Osteoblast (primary cell): ENCODE measurements at regions not wholly inside any gene's neighbourhood (a gene's known extent, or its start where the extent isn't known, plus 50 kb on each side); places are given as distances from the start of the nearest gene placed in this dataset.

Experiments
- DNase-seq: peaks from one replicate; pipeline ENCODE4 v3.0.0; 2011; ENCODE audit warnings: low spot score, mixed read lengths; ENCODE audit not compliant: insufficient read length; ENCODE audit errors: missing footprints
- H2AFZ ChIP-seq: 2 replicates; pipeline ENCODE4 v1.6.0; 2011; ENCODE audit warnings: mild to moderate bottlenecking, low read length
- H3K27ac ChIP-seq: 2 replicates; pipeline ENCODE4 v1.5.1; 2011; ENCODE audit warnings: mild to moderate bottlenecking, low read depth, low read length, moderate library complexity
- H3K27me3 ChIP-seq: 2 replicates; pipeline ENCODE4 v1.6.0; 2012; ENCODE audit warnings: mild to moderate bottlenecking, control low read depth, inconsistent platforms, low read length, moderate library complexity; ENCODE audit not compliant: insufficient read depth
- H3K36me3 ChIP-seq: 2 replicates; pipeline ENCODE4 v1.5.1; 2011; ENCODE audit warnings: mild to moderate bottlenecking, low read length, control low read depth, moderate library complexity; ENCODE audit not compliant: insufficient read depth
- H3K4me1 ChIP-seq: 2 replicates; pipeline ENCODE4 v1.5.1; 2011; ENCODE audit warnings: mild to moderate bottlenecking, low read length, control low read depth, moderate library complexity; ENCODE audit not compliant: insufficient read depth
- H3K4me2 ChIP-seq: 2 replicates; pipeline ENCODE4 v1.6.0; 2011; ENCODE audit warnings: mild to moderate bottlenecking, low read length; ENCODE audit not compliant: insufficient read depth
- H3K4me3 ChIP-seq: fragments of 200-600 bp; sonication (generic); 3 replicates; pipeline ENCODE4 v1.5.1; 2012; ENCODE audit warnings: mild to moderate bottlenecking, low read length, inconsistent platforms; ENCODE audit not compliant: insufficient read depth
- H3K79me2 ChIP-seq: 2 replicates; pipeline ENCODE4 v1.6.0; 2012; ENCODE audit warnings: mild to moderate bottlenecking, low read length, control low read depth, inconsistent platforms; ENCODE audit not compliant: insufficient read depth
- H3K9me3 ChIP-seq: 2 replicates; pipeline ENCODE4 v1.5.1; 2011; ENCODE audit warnings: low read depth, low read length, control low read depth
- H4K20me1 ChIP-seq: 2 replicates; pipeline ENCODE4 v1.6.0; 2012; ENCODE audit warnings: mild to moderate bottlenecking, low read length, control low read depth; ENCODE audit not compliant: insufficient read depth
- TF ChIP-seq, protein P1 (sequence below): IDR thresholded peaks from 2 replicates; pipeline ENCODE4 v1.5.1; 2011; ENCODE audit warnings: mild to moderate bottlenecking, low read depth, low read length, moderate library complexity; ENCODE audit errors: extremely low read depth

DNA sequence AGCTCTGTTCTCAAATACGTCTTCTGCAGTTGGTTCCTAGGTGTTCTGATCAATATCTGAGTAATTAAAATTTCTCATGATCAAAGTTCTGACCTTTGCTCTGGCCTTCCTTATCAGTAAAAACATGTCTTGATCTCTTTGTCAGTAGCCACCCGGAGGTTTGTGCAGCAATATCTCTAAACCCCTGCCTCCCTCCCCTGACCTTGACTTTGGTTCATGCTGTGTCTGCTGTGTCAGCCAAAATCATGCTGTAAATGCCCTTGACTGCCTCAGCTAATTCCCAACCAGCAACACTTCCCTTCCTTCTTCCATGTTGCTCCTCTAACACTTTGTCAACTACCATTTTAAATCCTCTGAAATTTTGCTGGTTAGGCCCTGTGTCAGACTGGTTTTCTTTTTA is 424.7 kb downstream of the FAM181B start:
- Histone ChIP-seq H3K9me3 (peaks cover 2% of the 10 kb centered on the region), H3K79me2 (no peaks in the 10 kb centered on the region), H3K36me3 (no peaks in the 10 kb centered on the region), H3K4me1 (no peaks in the 10 kb centered on the region), H2AFZ (no peak overlapping the region), H3K27me3 (no peaks in the 10 kb centered on the region), H4K20me1 (no peaks in the 10 kb centered on the region), H3K4me2 (no peak overlapping the region), H3K4me3 (no peak overlapping the region), H3K27ac (no peak overlapping the region)
- DNase-seq: peak; percentile 25
- TF ChIP-seq, protein P1, sequence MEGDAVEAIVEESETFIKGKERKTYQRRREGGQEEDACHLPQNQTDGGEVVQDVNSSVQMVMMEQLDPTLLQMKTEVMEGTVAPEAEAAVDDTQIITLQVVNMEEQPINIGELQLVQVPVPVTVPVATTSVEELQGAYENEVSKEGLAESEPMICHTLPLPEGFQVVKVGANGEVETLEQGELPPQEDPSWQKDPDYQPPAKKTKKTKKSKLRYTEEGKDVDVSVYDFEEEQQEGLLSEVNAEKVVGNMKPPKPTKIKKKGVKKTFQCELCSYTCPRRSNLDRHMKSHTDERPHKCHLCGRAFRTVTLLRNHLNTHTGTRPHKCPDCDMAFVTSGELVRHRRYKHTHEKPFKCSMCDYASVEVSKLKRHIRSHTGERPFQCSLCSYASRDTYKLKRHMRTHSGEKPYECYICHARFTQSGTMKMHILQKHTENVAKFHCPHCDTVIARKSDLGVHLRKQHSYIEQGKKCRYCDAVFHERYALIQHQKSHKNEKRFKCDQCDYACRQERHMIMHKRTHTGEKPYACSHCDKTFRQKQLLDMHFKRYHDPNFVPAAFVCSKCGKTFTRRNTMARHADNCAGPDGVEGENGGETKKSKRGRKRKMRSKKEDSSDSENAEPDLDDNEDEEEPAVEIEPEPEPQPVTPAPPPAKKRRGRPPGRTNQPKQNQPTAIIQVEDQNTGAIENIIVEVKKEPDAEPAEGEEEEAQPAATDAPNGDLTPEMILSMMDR: no peak

DNA sequence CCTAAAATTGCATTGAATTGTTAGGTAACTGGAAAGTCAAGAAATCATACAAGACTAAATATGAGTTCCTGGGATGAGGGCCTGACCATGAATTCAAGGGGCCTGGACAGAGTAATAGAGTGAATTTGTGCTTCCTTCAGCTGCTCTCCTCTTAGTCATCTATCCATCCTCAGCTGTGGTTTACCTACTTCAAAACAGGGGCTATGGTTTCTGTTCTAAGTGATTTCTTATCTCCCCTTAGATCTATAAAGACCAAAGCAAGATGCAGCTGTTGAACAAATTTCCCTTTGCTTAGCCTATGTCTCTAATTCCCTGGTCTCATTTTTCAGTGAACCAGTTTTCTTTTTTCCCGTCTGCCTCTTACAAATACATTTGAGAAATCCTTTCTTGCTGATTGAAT is 428.5 kb downstream of the FAM181B start:
- TF ChIP-seq, protein P1: no peak
- Histone ChIP-seq H3K36me3 (no peaks in the 10 kb centered on the region), H3K79me2 (no peaks in the 10 kb centered on the region), H3K27ac (no peak overlapping the region), H3K9me3 (peaks cover 2% of the 10 kb centered on the region), H4K20me1 (no peaks in the 10 kb centered on the region), H2AFZ (no peak overlapping the region), H3K4me2 (no peak overlapping the region), H3K27me3 (no peaks in the 10 kb centered on the region), H3K4me1 (no peaks in the 10 kb centered on the region), H3K4me3 (no peak overlapping the region)
- DNase-seq: peak; percentile 37

DNA sequence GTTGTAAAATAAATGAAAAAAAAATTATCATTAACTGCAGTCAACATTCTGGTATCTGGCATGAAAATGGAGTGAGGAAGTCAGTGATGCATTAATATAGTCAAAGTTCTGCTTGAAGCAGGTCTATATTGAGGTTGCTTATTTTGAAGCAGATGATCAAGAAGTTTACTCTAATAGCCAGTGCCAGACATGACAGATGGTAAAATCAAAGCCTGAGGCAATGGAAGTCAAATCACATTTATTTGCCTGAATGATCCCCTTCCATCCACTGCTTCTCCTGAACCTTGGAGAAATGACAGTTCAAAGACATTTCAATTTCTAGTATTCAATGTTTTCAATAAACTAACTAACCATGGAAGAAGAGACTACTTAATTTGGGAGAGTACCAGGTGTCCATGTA is 430.0 kb downstream of the FAM181B start:
- H3K4me1 ChIP-seq: no peaks in the 10 kb centered on the region
- H3K27me3 ChIP-seq: no peaks in the 10 kb centered on the region
- no peak for DNase-seq
- no peaks in the 10 kb centered on the region for H3K36me3 ChIP-seq
- no peak overlapping the region for H2AFZ ChIP-seq
- TF ChIP-seq, protein P1: no peak
- H3K27ac ChIP-seq: no peak overlapping the region
- no peaks in the 10 kb centered on the region for H3K79me2 ChIP-seq
- H3K4me3 ChIP-seq: no peak overlapping the region
- no peaks in the 10 kb centered on the region for H4K20me1 ChIP-seq
- H3K9me3 ChIP-seq: peaks cover 2% of the 10 kb centered on the region
- H3K4me2 ChIP-seq: no peak overlapping the region

DNA sequence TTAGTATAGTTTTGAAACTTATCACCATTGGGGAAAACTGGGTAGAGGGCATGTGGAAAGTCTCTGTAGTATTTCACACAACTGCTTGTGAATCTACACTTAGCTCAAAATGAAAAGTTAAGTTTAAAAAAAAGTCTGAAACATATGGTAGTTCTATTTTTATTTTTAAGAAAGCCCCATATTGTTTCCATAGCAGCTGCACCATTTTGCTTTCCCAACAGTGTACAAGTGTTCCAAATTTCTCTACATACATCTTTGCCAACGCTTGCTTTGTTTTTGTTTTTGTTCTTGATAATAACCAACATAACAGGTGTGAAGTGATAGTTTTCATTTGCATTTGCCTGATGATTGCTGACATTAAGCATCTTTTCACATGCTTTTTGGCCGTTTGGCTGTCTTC is 445.2 kb downstream of the FAM181B start:
- Histone ChIP-seq H3K27ac (no peak overlapping the region), H3K79me2 (no peaks in the 10 kb centered on the region), H2AFZ (no peak overlapping the region), H3K4me2 (no peak overlapping the region), H3K36me3 (no peaks in the 10 kb centered on the region), H4K20me1 (no peaks in the 10 kb centered on the region), H3K4me3 (no peak overlapping the region), H3K4me1 (no peaks in the 10 kb centered on the region), H3K9me3 (no peaks in the 10 kb centered on the region), H3K27me3 (no peaks in the 10 kb centered on the region)
- TF ChIP-seq, protein P1: no peak
- DNase-seq: no peak
